ENCODE measurements at regions not wholly inside any gene's neighbourhood (a gene's known extent, or its start where the extent isn't known, plus 50 kb on each side); places are given as distances from the start of the nearest gene placed in this dataset.

GRCh38 chr16:52709306-52709705 is 162.4 kb upstream of the TOX3 start:
- ChIA-PET CTCF (interaction anchor here (2.9 kb wide), 1 partner anchor 12 kb away, joined by 12 read pairs; no protein-coding TSS in a partner anchor), POLR2A (no interaction called here)
- TF ChIP-seq, protein P1, sequence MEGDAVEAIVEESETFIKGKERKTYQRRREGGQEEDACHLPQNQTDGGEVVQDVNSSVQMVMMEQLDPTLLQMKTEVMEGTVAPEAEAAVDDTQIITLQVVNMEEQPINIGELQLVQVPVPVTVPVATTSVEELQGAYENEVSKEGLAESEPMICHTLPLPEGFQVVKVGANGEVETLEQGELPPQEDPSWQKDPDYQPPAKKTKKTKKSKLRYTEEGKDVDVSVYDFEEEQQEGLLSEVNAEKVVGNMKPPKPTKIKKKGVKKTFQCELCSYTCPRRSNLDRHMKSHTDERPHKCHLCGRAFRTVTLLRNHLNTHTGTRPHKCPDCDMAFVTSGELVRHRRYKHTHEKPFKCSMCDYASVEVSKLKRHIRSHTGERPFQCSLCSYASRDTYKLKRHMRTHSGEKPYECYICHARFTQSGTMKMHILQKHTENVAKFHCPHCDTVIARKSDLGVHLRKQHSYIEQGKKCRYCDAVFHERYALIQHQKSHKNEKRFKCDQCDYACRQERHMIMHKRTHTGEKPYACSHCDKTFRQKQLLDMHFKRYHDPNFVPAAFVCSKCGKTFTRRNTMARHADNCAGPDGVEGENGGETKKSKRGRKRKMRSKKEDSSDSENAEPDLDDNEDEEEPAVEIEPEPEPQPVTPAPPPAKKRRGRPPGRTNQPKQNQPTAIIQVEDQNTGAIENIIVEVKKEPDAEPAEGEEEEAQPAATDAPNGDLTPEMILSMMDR (IDR thresholded peaks at IDR 0.05; ENCODE audit: control extremely low read depth, extremely low read depth, low read depth, missing control alignments), result no peak
- no peak for DNase-seq (ENCODE audit: extremely low spot score)

GRCh38 chr16:52708476-52708875 is 161.5 kb upstream of the TOX3 start:
- POLR2A ChIA-PET, result no interaction called here
- CTCF ChIA-PET, result interaction anchor here (2.9 kb wide), 1 partner anchor 11 kb away, joined by 12 read pairs; no protein-coding TSS in a partner anchor
- TF ChIP-seq, protein P1 (IDR thresholded peaks at IDR 0.05; ENCODE audit: control extremely low read depth, extremely low read depth, low read depth, missing control alignments), result no peak
- DNase-seq (ENCODE audit: extremely low spot score), result no peak

- POLR2A ChIA-PET, result no interaction called here
- TF ChIP-seq, protein P1 (IDR thresholded peaks at IDR 0.05; ENCODE audit: control extremely low read depth, extremely low read depth, low read depth, missing control alignments), result no peak
- DNase-seq (ENCODE audit: extremely low spot score), result no peak
- CTCF ChIA-PET, result interaction anchor here (2.9 kb wide), 1 partner anchor 11 kb away, joined by 12 read pairs; no protein-coding TSS in a partner anchor
These were observed 160.9 kb upstream of the TOX3 start for GRCh38 chr16:52707676-52708337.

DNA sequence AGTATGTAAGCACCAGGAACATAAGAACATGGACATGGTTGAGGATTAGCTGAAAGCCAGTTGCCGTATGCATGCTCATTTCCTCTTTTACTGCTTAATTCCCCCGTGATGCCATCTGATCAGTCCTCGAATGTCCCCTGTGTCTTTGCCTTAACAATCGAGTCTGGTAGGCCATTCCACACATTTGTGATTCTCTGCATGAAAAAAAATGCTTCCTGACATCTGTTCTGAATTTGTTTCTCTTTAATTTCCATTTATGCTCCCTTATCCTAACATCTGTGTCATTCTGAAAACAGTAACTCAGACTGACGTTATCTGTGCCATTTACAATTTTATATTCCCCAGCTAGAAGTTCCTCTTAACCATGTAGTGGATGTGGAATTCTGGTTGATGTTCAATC is 158.2 kb upstream of the TOX3 start:
- TF ChIP-seq, protein P1 (IDR thresholded peaks at IDR 0.05; ENCODE audit: control extremely low read depth, extremely low read depth, low read depth, missing control alignments), result no peak
- DNase-seq (ENCODE audit: extremely low spot score), result no peak
- POLR2A ChIA-PET, result no interaction called here
- CTCF ChIA-PET, result no interaction called here

- TF ChIP-seq, protein P1 (IDR thresholded peaks at IDR 0.05; ENCODE audit: control extremely low read depth, extremely low read depth, low read depth, missing control alignments), result no peak
- DNase-seq (ENCODE audit: extremely low spot score), result no peak
- CTCF ChIA-PET, result interaction anchor here (0.7 to 2.7 kb wide), 2 partner anchors 10 to 54 kb away, joined by 3 to 12 read pairs; no protein-coding TSS in a partner anchor
- POLR2A ChIA-PET, result no interaction called here
These were observed 151.0 kb upstream of the TOX3 start for GRCh38 chr16:52697971-52698370.

DNA sequence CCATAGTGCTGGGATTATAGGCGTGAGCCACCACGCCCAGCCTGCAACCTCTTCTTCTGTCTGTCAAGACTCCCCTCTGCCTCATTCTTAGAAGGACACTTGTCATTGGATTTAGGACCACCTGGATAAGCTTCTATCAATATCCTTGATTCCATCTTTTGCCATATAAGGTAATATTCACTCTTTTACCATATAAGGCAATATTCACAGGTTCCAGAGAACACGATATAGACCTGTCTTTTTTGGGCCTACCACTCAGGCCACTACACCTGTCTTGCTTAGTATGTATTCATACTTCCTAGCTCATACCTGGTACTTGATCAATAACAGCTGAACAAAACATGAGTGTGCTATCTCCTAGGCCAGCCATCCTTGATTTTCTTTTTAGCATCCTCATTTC is 149.2 kb upstream of the TOX3 start:
- POLR2A ChIA-PET, result no interaction called here

More for the DNA sequence above, 149.2 kb upstream of the TOX3 start:
- DNase-seq (ENCODE audit: extremely low spot score), result no peak
- TF ChIP-seq, protein P1 (IDR thresholded peaks at IDR 0.05; ENCODE audit: control extremely low read depth, extremely low read depth, low read depth, missing control alignments), result no peak
- CTCF ChIA-PET, result interaction anchor here (2.7 kb wide), 1 partner anchor 12 kb away, joined by 12 read pairs; no protein-coding TSS in a partner anchor

Data from GM10248 (cell line).